ENCODE measurements at regions not wholly inside any gene's neighbourhood (a gene's known extent, or its start where the extent isn't known, plus 50 kb on each side); places are given as distances from the start of the nearest gene placed in this dataset.

GRCh38 chr2:223365158-223365679 is 236.9 kb downstream of the SCG2 start:
- ChIA-PET CTCF (no interaction called here), POLR2A (no interaction called here)

- CTCF ChIA-PET, result no interaction called here
- POLR2A ChIA-PET, result no interaction called here
Observed at GRCh38 chr2:223366566-223366965, 235.6 kb downstream of the SCG2 start.

- ChIA-PET POLR2A (interaction anchor here (0.6 kb wide), 1 partner anchor 42 kb away, joined by 3 read pairs; no protein-coding TSS in a partner anchor), CTCF (no interaction called here)
Observed at GRCh38 chr2:223368481-223368880, 233.7 kb downstream of the SCG2 start.

- POLR2A ChIA-PET, result no interaction called here
- CTCF ChIA-PET, result no interaction called here
Observed at GRCh38 chr2:223369889-223370288, 232.3 kb downstream of the SCG2 start.

- ChIA-PET POLR2A (no interaction called here), CTCF (no interaction called here)
Observed at GRCh38 chr2:223383315-223383714, 218.8 kb downstream of the SCG2 start.

- ChIA-PET POLR2A (no interaction called here), CTCF (no interaction called here)
Observed at GRCh38 chr2:223386189-223386588, 216.0 kb downstream of the SCG2 start.

GRCh38 chr2:223386984-223387383 is 215.2 kb downstream of the SCG2 start:
- CTCF ChIA-PET, result no interaction called here
- POLR2A ChIA-PET, result no interaction called here

GRCh38 chr2:223389624-223390023 is 212.5 kb downstream of the SCG2 start:
- CTCF ChIA-PET, result no interaction called here
- POLR2A ChIA-PET, result no interaction called here

- CTCF ChIA-PET, result no interaction called here
Observed at GRCh38 chr2:223396993-223397392, 205.2 kb downstream of the SCG2 start.

GRCh38 chr2:223399357-223399957 is 202.7 kb downstream of the SCG2 start:
- CTCF ChIA-PET, result no interaction called here
- POLR2A ChIA-PET, result no interaction called here

More at GRCh38 chr2:223396993-223397392, 205.2 kb downstream of the SCG2 start:
- POLR2A ChIA-PET, result no interaction called here

GRCh38 chr2:223404616-223405015 is 197.5 kb downstream of the SCG2 start:
- CTCF ChIA-PET, result no interaction called here
- POLR2A ChIA-PET, result no interaction called here

GRCh38 chr2:223414646-223415045 is 187.5 kb downstream of the SCG2 start:
- ChIA-PET CTCF (interaction anchor here (0.7 kb wide), 1 partner anchor 49 kb away, joined by 3 read pairs; no protein-coding TSS in a partner anchor), POLR2A (no interaction called here)

GRCh38 chr2:223415071-223415470 is 187.1 kb downstream of the SCG2 start:
- ChIA-PET CTCF (no interaction called here), POLR2A (no interaction called here)

- ChIA-PET CTCF (no interaction called here), POLR2A (no interaction called here)
Observed at GRCh38 chr2:223416815-223417610, 185.1 kb downstream of the SCG2 start.

- POLR2A ChIA-PET, result no interaction called here
- CTCF ChIA-PET, result interaction anchor here (0.6 kb wide), 1 partner anchor 37 kb away, joined by 3 read pairs; no protein-coding TSS in a partner anchor
Observed at GRCh38 chr2:223418131-223418530, 184.0 kb downstream of the SCG2 start.

GRCh38 chr2:223418604-223419199 is 183.5 kb downstream of the SCG2 start:
- CTCF ChIA-PET, result no interaction called here

GRCh38 chr2:223420048-223420447 is 182.1 kb downstream of the SCG2 start:
- CTCF ChIA-PET, result no interaction called here
- POLR2A ChIA-PET, result no interaction called here

More at GRCh38 chr2:223418604-223419199, 183.5 kb downstream of the SCG2 start:
- POLR2A ChIA-PET, result no interaction called here

GRCh38 chr2:223431479-223431878 is 170.7 kb downstream of the SCG2 start:
- ChIA-PET POLR2A (no interaction called here), CTCF (no interaction called here)

GRCh38 chr2:223433461-223433860 is 168.7 kb downstream of the SCG2 start:
- CTCF ChIA-PET, result no interaction called here
- POLR2A ChIA-PET, result no interaction called here

GRCh38 chr2:223437788-223438187 is 164.4 kb downstream of the SCG2 start:
- ChIA-PET CTCF (no interaction called here), POLR2A (no interaction called here)

GRCh38 chr2:223439184-223439583 is 163.0 kb downstream of the SCG2 start:
- POLR2A ChIA-PET, result no interaction called here
- CTCF ChIA-PET, result no interaction called here

Measured in activated CD8-positive, alpha-beta memory T cell treated with anti-CD3 and anti-CD28 coated beads for 36 hours (primary cell).